GM12878 (cell line): ENCODE measurements at regions not wholly inside any gene's neighbourhood (a gene's known extent, or its start where the extent isn't known, plus 50 kb on each side); places are given as distances from the start of the nearest gene placed in this dataset.

Experiments
- BHLHE40 ChIP-seq, 2 experiments: fragments of 450-650 bp in 1 of 2; IDR thresholded peaks; 2 replicates each; pipeline ENCODE4 v1.6.1; 2011 to 2017; ENCODE audit warnings: low read depth in 2 of 2, borderline replicate concordance in 1 of 2, improper control_type of control experiment in 1 of 2, low read length in 1 of 2, mild to moderate bottlenecking in 1 of 2
- EGR1 ChIP-seq, 2 experiments: IDR thresholded peaks; 1 replicate in 1 of 2; 2 replicates in 1 of 2; pipeline ENCODE4 v1.6.1; 2011 to 2012; ENCODE audit warnings: low read depth in 2 of 2, low read length in 2 of 2, borderline replicate concordance in 1 of 2, mild to moderate bottlenecking in 1 of 2, moderate library complexity in 1 of 2
- EP300 ChIP-seq, 2 experiments: fragments of 150-350 bp in 1 of 2; IDR thresholded peaks; 2 replicates each; pipeline ENCODE4 v1.6.1; 2011 to 2012; ENCODE audit warnings: low read depth in 2 of 2, low read length in 2 of 2, borderline replicate concordance in 1 of 2, improper control_type of control experiment in 1 of 2, inconsistent platforms in 1 of 2; ENCODE audit not compliant: control insufficient read depth in 1 of 2
- GABPA ChIP-seq: IDR thresholded peaks from 2 replicates; pipeline ENCODE4 v1.6.1; 2014; ENCODE audit warnings: antibody characterized with exemption, low read depth, mild to moderate bottlenecking, inconsistent platforms
- PBX3 ChIP-seq: IDR thresholded peaks from 2 replicates; pipeline ENCODE4 v1.6.1; 2011; ENCODE audit warnings: mild to moderate bottlenecking, low read depth, low read length, moderate library complexity; ENCODE audit not compliant: insufficient replicate concordance
- POLR2A ChIP-seq: IDR thresholded peaks from 2 replicates; pipeline ENCODE4 v1.6.1; 2011; ENCODE audit warnings: low read depth, mild to moderate bottlenecking, low read length
- RB1 ChIP-seq: fragments of 450-650 bp; formaldehyde crosslinking; IDR thresholded peaks from 2 replicates; pipeline ENCODE4 v1.6.1; 2017; ENCODE audit warnings: mild to moderate bottlenecking, borderline replicate concordance
- TCF12 ChIP-seq: IDR thresholded peaks from 2 replicates; pipeline ENCODE4 v1.6.1; 2011; ENCODE audit warnings: low read depth, mild to moderate bottlenecking, low read length
- TF ChIP-seq, protein P1 (sequence below), 3 experiments: IDR thresholded peaks in 2 of 3; conservative IDR thresholded peaks in 1 of 3; 2 replicates each; pipeline ENCODE4 v1.5.1; 2011; ENCODE audit warnings: low read depth in 3 of 3, low read length in 3 of 3, mild to moderate bottlenecking in 3 of 3, control low read depth in 2 of 3, moderate library complexity in 2 of 3, inconsistent platforms in 1 of 3, mixed read lengths in 1 of 3; ENCODE audit not compliant: control insufficient read depth in 2 of 3, insufficient read depth in 1 of 3; ENCODE audit errors: extremely low read depth in 1 of 3

GRCh38 chr5:116377276-116378006 lies 197.2 kb downstream of the SEMA6A start:
- TF ChIP-seq TCF12, result no peak
- no peak for TF ChIP-seq EGR1 (IDR thresholded peaks at IDR 0.05; ENCODE audit: borderline replicate concordance in 1 of 2, low read depth in 2 of 2, low read length in 2 of 2)
- TF ChIP-seq EP300 (IDR thresholded peaks at IDR 0.05; ENCODE audit: borderline replicate concordance in 1 of 2, control insufficient read depth in 1 of 2, low read depth in 2 of 2, low read length in 2 of 2), result no peak
- no peak for TF ChIP-seq PBX3
- no peak for TF ChIP-seq POLR2A
- no peak for TF ChIP-seq RB1
- no peak for TF ChIP-seq GABPA
- TF ChIP-seq, protein P1, sequence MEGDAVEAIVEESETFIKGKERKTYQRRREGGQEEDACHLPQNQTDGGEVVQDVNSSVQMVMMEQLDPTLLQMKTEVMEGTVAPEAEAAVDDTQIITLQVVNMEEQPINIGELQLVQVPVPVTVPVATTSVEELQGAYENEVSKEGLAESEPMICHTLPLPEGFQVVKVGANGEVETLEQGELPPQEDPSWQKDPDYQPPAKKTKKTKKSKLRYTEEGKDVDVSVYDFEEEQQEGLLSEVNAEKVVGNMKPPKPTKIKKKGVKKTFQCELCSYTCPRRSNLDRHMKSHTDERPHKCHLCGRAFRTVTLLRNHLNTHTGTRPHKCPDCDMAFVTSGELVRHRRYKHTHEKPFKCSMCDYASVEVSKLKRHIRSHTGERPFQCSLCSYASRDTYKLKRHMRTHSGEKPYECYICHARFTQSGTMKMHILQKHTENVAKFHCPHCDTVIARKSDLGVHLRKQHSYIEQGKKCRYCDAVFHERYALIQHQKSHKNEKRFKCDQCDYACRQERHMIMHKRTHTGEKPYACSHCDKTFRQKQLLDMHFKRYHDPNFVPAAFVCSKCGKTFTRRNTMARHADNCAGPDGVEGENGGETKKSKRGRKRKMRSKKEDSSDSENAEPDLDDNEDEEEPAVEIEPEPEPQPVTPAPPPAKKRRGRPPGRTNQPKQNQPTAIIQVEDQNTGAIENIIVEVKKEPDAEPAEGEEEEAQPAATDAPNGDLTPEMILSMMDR (IDR thresholded peaks at IDR 0.05 in 2 of 3, conservative IDR thresholded peaks at IDR 0.05 in 1 of 3; ENCODE audit: control insufficient read depth in 2 of 3, extremely low read depth in 1 of 3, insufficient read depth in 1 of 3, low read depth in 3 of 3, low read length in 3 of 3), result no peak
- no peak for TF ChIP-seq BHLHE40 (IDR thresholded peaks at IDR 0.05; ENCODE audit: borderline replicate concordance in 1 of 2, low read depth in 2 of 2, low read length in 1 of 2)
